Fibroblast of lung (primary cell): ENCODE measurements at regions not wholly inside any gene's neighbourhood (a gene's known extent, or its start where the extent isn't known, plus 50 kb on each side); places are given as distances from the start of the nearest gene placed in this dataset.
A peak's percentile ranks its signal among the peaks of the same experiment; 100 is the strongest.
"Not testable (repeated sequence)": the region's sequence is repeated elsewhere in the genome, so short reads cannot be mapped to it uniquely, and the experiment has no call there.

Experiments
- DNase-seq, 2 donors: peaks; one replicate each; pipeline versions ENCODE4 v3.0.0 to v3.0.0-alpha.2; 2010; ENCODE audit warnings: low read depth in 2 of 2
- H2AFZ ChIP-seq: 2 replicates; pipeline ENCODE4 v1.5.1; 2012; ENCODE audit warnings: low read length, control low read depth, inconsistent platforms
- H3K27ac ChIP-seq: 2 replicates; pipeline ENCODE4 v1.5.1; 2011; ENCODE audit warnings: low read length, control low read depth; ENCODE audit not compliant: insufficient read depth
- H3K27me3 ChIP-seq: 2 replicates; pipeline ENCODE4 v1.5.1; 2011; ENCODE audit warnings: mild to moderate bottlenecking, low read length; ENCODE audit not compliant: control insufficient read depth, insufficient read depth
- H3K36me3 ChIP-seq: 2 replicates; pipeline ENCODE4 v1.5.1; 2011; ENCODE audit warnings: low read length; ENCODE audit not compliant: control insufficient read depth, insufficient read depth
- H3K4me1 ChIP-seq: 2 replicates; pipeline ENCODE4 v1.5.1; 2011; ENCODE audit warnings: low read length; ENCODE audit not compliant: control insufficient read depth, insufficient read depth; ENCODE audit errors: extremely low read depth
- H3K4me2 ChIP-seq: 2 replicates; pipeline ENCODE4 v1.5.1; 2011; ENCODE audit warnings: low read length, control low read depth; ENCODE audit not compliant: insufficient read depth; ENCODE audit errors: extremely low read depth
- H3K4me3 ChIP-seq, 4 experiments: fragments of 200-600 bp in 1 of 4; sonication (generic) in 1 of 4; replicated peaks in 1 of 4; 2 replicates each; pipeline ENCODE4 v1.5.1; 2011 to 2016; ENCODE audit warnings: low read length in 4 of 4, low read depth in 3 of 4, mild to moderate bottlenecking in 3 of 4, control low read depth in 2 of 4, inconsistent platforms in 1 of 4, mixed read lengths in 1 of 4; ENCODE audit not compliant: insufficient read depth in 1 of 4; ENCODE audit errors: control extremely low read depth in 1 of 4
- H3K79me2 ChIP-seq: 2 replicates; pipeline ENCODE4 v1.5.1; 2012; ENCODE audit warnings: mild to moderate bottlenecking, low read length, inconsistent platforms; ENCODE audit not compliant: control insufficient read depth, insufficient read depth
- H3K9ac ChIP-seq: 2 replicates; pipeline ENCODE4 v1.5.1; 2011; ENCODE audit warnings: mild to moderate bottlenecking, low read length, control low read depth; ENCODE audit not compliant: insufficient read depth
- H3K9me3 ChIP-seq: 2 replicates; pipeline ENCODE4 v1.5.1; 2012; ENCODE audit warnings: low read depth, low read length; ENCODE audit not compliant: control insufficient read depth, insufficient read depth
- H4K20me1 ChIP-seq: 2 replicates; pipeline ENCODE4 v1.5.1; 2011; ENCODE audit warnings: low read length; ENCODE audit not compliant: control insufficient read depth, insufficient read depth; ENCODE audit errors: extremely low read depth
- EZH2 ChIP-seq: IDR thresholded peaks from 2 replicates; pipeline ENCODE4 v1.5.1; 2012; ENCODE audit warnings: low read length, control low read depth, mild to moderate bottlenecking; ENCODE audit errors: missing control alignments
- TF ChIP-seq, protein P1 (sequence below), 2 donors: IDR thresholded peaks in 1 of 2; conservative IDR thresholded peaks in 1 of 2; 1 replicate in 1 of 2; 2 replicates in 1 of 2; pipeline ENCODE4 v1.5.1; 2011 to 2012; ENCODE audit warnings: low read length in 2 of 2, control low read depth in 1 of 2, inconsistent platforms in 1 of 2, low read depth in 1 of 2, mild to moderate bottlenecking in 1 of 2

DNA sequence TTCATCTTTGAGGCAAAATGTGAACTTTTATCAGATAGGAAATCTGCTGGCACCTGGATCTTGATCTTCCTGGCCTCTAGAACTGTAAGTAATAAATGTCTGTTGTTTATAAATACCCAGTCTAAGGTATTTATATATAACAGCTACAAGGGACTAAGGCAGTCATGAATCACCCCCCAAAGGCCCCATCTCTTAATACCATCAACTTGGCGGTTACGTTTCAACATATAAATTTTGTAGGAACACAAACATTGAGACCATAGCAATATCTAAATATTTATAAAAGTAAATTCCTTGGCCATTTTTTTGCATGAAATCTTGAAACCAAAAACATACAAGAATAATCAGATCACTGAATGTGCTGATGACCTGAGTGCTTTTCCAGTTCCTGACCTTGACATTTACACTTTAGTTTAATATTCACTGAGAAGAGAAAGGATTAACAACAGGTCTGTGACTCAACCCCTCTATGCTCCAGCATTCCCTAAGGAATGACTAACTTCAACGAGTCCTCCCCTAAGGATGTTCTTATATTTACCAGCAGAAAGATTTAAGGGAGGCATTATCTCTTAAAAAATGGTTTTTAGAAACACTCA is 1438.5 kb upstream of the CELF2 start:
- Histone ChIP-seq H3K4me2 (no peak overlapping the region), H3K27ac (no peak overlapping the region), H3K9me3 (no peaks in the 10 kb centered on the region), H3K9ac (no peak overlapping the region), H3K36me3 (no peaks in the 10 kb centered on the region), H3K27me3 (no peaks in the 10 kb centered on the region), H3K4me3 (no peak overlapping the region), H3K79me2 (no peaks in the 10 kb centered on the region), H2AFZ (no peak overlapping the region), H4K20me1 (no peaks in the 10 kb centered on the region), H3K4me1 (no peaks in the 10 kb centered on the region)
- DNase-seq = peak; percentile 1 to 63
- TF ChIP-seq, protein P1, sequence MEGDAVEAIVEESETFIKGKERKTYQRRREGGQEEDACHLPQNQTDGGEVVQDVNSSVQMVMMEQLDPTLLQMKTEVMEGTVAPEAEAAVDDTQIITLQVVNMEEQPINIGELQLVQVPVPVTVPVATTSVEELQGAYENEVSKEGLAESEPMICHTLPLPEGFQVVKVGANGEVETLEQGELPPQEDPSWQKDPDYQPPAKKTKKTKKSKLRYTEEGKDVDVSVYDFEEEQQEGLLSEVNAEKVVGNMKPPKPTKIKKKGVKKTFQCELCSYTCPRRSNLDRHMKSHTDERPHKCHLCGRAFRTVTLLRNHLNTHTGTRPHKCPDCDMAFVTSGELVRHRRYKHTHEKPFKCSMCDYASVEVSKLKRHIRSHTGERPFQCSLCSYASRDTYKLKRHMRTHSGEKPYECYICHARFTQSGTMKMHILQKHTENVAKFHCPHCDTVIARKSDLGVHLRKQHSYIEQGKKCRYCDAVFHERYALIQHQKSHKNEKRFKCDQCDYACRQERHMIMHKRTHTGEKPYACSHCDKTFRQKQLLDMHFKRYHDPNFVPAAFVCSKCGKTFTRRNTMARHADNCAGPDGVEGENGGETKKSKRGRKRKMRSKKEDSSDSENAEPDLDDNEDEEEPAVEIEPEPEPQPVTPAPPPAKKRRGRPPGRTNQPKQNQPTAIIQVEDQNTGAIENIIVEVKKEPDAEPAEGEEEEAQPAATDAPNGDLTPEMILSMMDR (conservative IDR thresholded peaks at IDR 0.05 in 1 of 2, IDR thresholded peaks at IDR 0.05 in 1 of 2; ENCODE audit: low read depth in 1 of 2, low read length in 2 of 2) = no peak
- no peak for TF ChIP-seq EZH2

DNA sequence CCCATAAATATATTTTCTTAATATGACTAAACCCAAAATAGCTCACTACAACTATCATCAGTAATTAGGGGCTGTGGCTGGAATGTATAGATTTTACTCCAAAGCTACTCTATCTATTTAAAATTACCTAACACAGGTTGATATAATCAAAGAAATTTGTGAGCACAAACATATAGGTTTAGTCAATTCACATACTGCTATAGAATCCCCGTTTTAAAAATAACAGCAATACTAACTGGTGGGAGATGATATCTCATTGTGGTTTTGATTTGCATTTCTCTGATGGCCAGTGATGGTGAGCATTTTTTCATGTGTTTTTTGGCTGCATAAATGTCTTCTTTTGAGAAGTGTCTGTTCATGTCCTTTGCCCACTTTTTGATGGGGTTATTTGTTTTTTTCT is 1434.9 kb upstream of the CELF2 start:
- not testable (repeated sequence) for H2AFZ ChIP-seq, H3K9me3 ChIP-seq, H4K20me1 ChIP-seq, DNase-seq, H3K27me3 ChIP-seq, H3K4me1 ChIP-seq, H3K9ac ChIP-seq, H3K27ac ChIP-seq, H3K4me2 ChIP-seq, H3K79me2 ChIP-seq, H3K4me3 ChIP-seq, H3K36me3 ChIP-seq

DNA sequence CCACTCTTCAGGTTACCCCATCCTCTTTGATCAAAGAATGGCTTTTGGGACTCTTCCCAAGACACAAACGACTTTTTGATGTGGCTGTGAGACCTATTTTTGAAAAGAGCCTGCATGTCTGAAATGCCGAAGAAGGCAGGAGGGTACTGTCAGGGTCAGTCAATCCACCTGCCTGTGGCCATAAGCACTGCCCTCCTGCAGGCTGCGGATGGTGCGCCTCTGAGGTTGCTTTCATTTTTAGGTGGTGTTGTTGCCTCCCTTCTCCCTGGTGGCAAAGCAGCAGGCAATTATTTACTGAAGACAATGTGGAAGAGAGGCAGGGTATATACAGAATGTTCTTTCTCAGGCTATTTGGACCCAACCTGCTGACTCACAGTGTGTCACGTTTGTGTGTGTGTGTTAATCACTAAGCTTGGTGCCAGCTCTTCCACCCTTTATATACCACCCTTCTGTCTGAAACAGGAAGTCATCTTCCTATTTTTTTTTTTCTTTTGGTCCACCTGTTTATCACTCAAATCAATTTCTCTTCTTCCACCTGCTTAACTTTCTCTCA is 1421.2 kb upstream of the CELF2 start:
- Histone ChIP-seq H2AFZ (no peak overlapping the region), H3K27ac (no peak overlapping the region), H3K4me2 (no peak overlapping the region)

More for the DNA sequence above, 1421.2 kb upstream of the CELF2 start:
- Histone ChIP-seq H3K9ac (no peak overlapping the region), H3K36me3 (no peaks in the 10 kb centered on the region), H3K27me3 (no peaks in the 10 kb centered on the region), H3K9me3 (no peaks in the 10 kb centered on the region), H3K79me2 (no peaks in the 10 kb centered on the region), H3K4me1 (no peaks in the 10 kb centered on the region), H4K20me1 (no peaks in the 10 kb centered on the region), H3K4me3 (no peak overlapping the region)
- TF ChIP-seq, protein P1 (conservative IDR thresholded peaks at IDR 0.05 in 1 of 2, IDR thresholded peaks at IDR 0.05 in 1 of 2; ENCODE audit: low read depth in 1 of 2, low read length in 2 of 2) = no peak
- TF ChIP-seq EZH2 = no peak
- DNase-seq = peak; percentile 53 to 76
